RWPE2 (cell line): ENCODE measurements at regions not wholly inside any gene's neighbourhood (a gene's known extent, or its start where the extent isn't known, plus 50 kb on each side); places are given as distances from the start of the nearest gene placed in this dataset.

Source experiments
- ATAC-seq: fragments of 200-7000 bp; cut with Tn5 transposase; 3 replicates; pipeline ENCODE4 v1.9.1; 2021; ENCODE audit warnings: low read depth
- DNase-seq: peaks from one replicate; pipeline ENCODE4 v3.0.0-alpha.2; 2020; ENCODE audit warnings: low spot score
- H3K27ac ChIP-seq: fragments of 450-650 bp; 2 replicates; pipeline ENCODE4 v1.5.1; 2017; ENCODE audit warnings: mild to moderate bottlenecking; ENCODE audit not compliant: poor library complexity, severe bottlenecking
- H3K27me3 ChIP-seq: fragments of 250-450 bp; sonication (Bioruptor Pico); 2 replicates; pipeline ENCODE4 v1.5.1; 2021; ENCODE audit warnings: mild to moderate bottlenecking, moderate library complexity; ENCODE audit not compliant: insufficient read depth, poor library complexity, severe bottlenecking
- H3K36me3 ChIP-seq: fragments of 250-450 bp; sonication (Bioruptor Pico); 2 replicates; pipeline ENCODE4 v1.5.1; 2020; ENCODE audit warnings: low read depth, mild to moderate bottlenecking, moderate library complexity
- H3K4me1 ChIP-seq: fragments of 250-450 bp; sonication (Bioruptor Pico); 2 replicates; pipeline ENCODE4 v1.5.1; 2021; ENCODE audit warnings: mild to moderate bottlenecking, moderate library complexity; ENCODE audit not compliant: insufficient read depth, poor library complexity, severe bottlenecking
- H3K4me3 ChIP-seq: fragments of 250-450 bp; sonication (Bioruptor Pico); 2 replicates; pipeline ENCODE4 v1.5.1; 2021; ENCODE audit warnings: mild to moderate bottlenecking, moderate library complexity; ENCODE audit not compliant: severe bottlenecking
- H3K9me3 ChIP-seq: fragments of 250-450 bp; sonication (Bioruptor Pico); 2 replicates; pipeline ENCODE4 v1.5.1; 2021; ENCODE audit warnings: mild to moderate bottlenecking, moderate library complexity; ENCODE audit not compliant: severe bottlenecking
- TF ChIP-seq, protein P1 (sequence below): fragments of 450-650 bp; IDR thresholded peaks from one replicate; pipeline ENCODE4 v1.5.1; 2017; ENCODE audit warnings: mild to moderate bottlenecking, moderate library complexity; ENCODE audit not compliant: poor library complexity, severe bottlenecking

GRCh38 chr18:37812961-37813360 is 247.4 kb upstream of the CELF4 start:
- no peak for ATAC-seq

GRCh38 chr18:37805773-37806404 is 240.3 kb upstream of the CELF4 start:
- TF ChIP-seq, protein P1, sequence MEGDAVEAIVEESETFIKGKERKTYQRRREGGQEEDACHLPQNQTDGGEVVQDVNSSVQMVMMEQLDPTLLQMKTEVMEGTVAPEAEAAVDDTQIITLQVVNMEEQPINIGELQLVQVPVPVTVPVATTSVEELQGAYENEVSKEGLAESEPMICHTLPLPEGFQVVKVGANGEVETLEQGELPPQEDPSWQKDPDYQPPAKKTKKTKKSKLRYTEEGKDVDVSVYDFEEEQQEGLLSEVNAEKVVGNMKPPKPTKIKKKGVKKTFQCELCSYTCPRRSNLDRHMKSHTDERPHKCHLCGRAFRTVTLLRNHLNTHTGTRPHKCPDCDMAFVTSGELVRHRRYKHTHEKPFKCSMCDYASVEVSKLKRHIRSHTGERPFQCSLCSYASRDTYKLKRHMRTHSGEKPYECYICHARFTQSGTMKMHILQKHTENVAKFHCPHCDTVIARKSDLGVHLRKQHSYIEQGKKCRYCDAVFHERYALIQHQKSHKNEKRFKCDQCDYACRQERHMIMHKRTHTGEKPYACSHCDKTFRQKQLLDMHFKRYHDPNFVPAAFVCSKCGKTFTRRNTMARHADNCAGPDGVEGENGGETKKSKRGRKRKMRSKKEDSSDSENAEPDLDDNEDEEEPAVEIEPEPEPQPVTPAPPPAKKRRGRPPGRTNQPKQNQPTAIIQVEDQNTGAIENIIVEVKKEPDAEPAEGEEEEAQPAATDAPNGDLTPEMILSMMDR: no peak
- Histone ChIP-seq H3K4me3 (no peak overlapping the region), H3K9me3 (no peaks in the 10 kb centered on the region), H3K27me3 (no peaks in the 10 kb centered on the region), H3K4me1 (no peaks in the 10 kb centered on the region), H3K36me3 (no peaks in the 10 kb centered on the region), H3K27ac (no peak overlapping the region)
- no peak for DNase-seq
- no peak for ATAC-seq

More at GRCh38 chr18:37812961-37813360, 247.4 kb upstream of the CELF4 start:
- TF ChIP-seq, protein P1: no peak
- Histone ChIP-seq H3K27ac (no peak overlapping the region), H3K36me3 (no peaks in the 10 kb centered on the region), H3K9me3 (no peaks in the 10 kb centered on the region), H3K27me3 (no peaks in the 10 kb centered on the region), H3K4me1 (no peaks in the 10 kb centered on the region), H3K4me3 (no peak overlapping the region)
- no peak for DNase-seq

DNA sequence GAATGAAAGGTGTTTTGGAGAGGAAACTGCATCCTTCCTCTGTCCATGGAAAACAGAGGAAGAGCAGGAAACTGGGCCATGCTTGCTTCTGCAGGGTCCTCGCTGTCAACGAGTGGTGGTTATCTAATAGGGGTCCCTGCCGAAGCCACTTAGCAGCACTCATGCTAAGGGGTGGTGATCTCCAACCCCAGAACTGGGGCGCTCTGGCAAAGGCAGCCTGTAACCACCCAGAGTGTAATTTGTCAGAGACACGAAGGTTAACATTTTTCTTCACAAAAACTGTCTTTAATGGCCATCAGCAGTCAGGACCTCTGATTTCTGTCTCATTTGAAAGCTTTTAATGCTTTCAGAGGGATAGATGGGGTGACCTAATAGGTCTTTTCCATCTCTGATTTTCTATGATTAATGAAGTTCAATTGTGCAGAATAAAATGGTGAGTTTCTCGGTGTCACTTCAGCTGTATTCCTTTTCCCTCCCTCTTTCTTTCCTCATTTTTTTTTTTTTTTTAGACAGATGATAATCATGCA is 231.3 kb upstream of the CELF4 start:
- no peak for ATAC-seq
- no peak overlapping the region for H3K4me3 ChIP-seq
- H3K4me1 ChIP-seq: no peaks in the 10 kb centered on the region
- H3K27ac ChIP-seq: no peak overlapping the region
- no peaks in the 10 kb centered on the region for H3K36me3 ChIP-seq
- no peaks in the 10 kb centered on the region for H3K9me3 ChIP-seq
- DNase-seq: no peak
- TF ChIP-seq, protein P1: no peak
- no peaks in the 10 kb centered on the region for H3K27me3 ChIP-seq

GRCh38 chr18:37787452-37787851 is 221.9 kb upstream of the CELF4 start:
- DNase-seq: no peak
- no peak for ATAC-seq

More at GRCh38 chr18:37787452-37787851, 221.9 kb upstream of the CELF4 start:
- TF ChIP-seq, protein P1: no peak
- Histone ChIP-seq H3K27ac (no peak overlapping the region), H3K9me3 (no peaks in the 10 kb centered on the region), H3K4me1 (no peaks in the 10 kb centered on the region), H3K36me3 (no peaks in the 10 kb centered on the region), H3K4me3 (no peak overlapping the region), H3K27me3 (no peaks in the 10 kb centered on the region)
